ENCODE measurements at regions not wholly inside any gene's neighbourhood (a gene's known extent, or its start where the extent isn't known, plus 50 kb on each side); places are given as distances from the start of the nearest gene placed in this dataset.

DNA sequence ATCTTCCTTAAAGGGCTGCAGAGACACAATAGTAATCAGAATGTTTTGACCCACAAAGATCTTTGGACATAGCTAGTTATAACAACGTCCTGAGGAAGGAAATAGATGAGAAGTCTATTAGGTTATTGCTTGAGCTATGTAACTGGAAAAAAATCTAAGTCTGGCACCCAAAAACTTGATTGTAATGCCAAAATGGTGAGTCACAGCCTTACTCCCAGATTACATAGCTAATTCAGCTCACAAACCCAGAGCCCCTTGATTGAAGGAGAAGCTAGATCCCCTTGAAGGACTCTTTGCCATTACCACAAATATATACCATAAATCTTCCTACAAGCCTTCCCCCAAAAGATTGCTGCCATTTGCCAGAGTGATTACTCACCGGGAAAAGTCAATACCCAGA is 341.8 kb upstream of the KIF2A start:
- Histone ChIP-seq H3K27me3 (no peaks in the 10 kb centered on the region), H3K9me3 (no peaks in the 10 kb centered on the region), H3K36me3 (no peaks in the 10 kb centered on the region), H3K4me3 (no peak overlapping the region), H3K27ac (no peak overlapping the region), H3K4me1 (no peaks in the 10 kb centered on the region)
- no peak for TF ChIP-seq POLR2AphosphoS5 (IDR thresholded peaks at IDR 0.05)
- no peak for TF ChIP-seq EP300 (IDR thresholded peaks at IDR 0.05)
- no peak for TF ChIP-seq POLR2A (IDR thresholded peaks at IDR 0.05)
- TF ChIP-seq, protein P1, sequence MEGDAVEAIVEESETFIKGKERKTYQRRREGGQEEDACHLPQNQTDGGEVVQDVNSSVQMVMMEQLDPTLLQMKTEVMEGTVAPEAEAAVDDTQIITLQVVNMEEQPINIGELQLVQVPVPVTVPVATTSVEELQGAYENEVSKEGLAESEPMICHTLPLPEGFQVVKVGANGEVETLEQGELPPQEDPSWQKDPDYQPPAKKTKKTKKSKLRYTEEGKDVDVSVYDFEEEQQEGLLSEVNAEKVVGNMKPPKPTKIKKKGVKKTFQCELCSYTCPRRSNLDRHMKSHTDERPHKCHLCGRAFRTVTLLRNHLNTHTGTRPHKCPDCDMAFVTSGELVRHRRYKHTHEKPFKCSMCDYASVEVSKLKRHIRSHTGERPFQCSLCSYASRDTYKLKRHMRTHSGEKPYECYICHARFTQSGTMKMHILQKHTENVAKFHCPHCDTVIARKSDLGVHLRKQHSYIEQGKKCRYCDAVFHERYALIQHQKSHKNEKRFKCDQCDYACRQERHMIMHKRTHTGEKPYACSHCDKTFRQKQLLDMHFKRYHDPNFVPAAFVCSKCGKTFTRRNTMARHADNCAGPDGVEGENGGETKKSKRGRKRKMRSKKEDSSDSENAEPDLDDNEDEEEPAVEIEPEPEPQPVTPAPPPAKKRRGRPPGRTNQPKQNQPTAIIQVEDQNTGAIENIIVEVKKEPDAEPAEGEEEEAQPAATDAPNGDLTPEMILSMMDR (IDR thresholded peaks at IDR 0.05): no peak
- WGBS, 2 donors: 72 to 81% methylated on average over 2 of the region's 2 CpGs
- intact Hi-C loops (cut with DNase I): no loop called here
- no peak for DNase-seq

DNA sequence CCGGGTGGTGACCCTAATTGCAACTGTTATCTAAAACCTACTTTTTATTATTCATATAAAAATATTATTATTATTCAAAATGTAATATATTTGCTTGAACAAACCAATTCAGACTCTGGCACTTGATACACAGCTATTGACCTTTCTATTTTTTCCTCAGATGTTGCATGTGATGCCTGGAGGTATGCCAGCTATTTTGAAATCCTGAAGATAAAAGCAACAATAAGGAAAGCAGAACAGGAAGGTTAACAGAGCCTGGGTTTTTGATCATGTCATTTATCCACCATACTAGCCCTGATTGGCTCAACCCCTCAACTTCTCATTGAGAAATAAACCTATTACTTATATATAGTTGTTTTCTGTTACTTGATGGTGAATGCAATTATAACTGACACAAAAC is 340.9 kb upstream of the KIF2A start:
- H3K27ac ChIP-seq: no peak overlapping the region
- no peak overlapping the region for H3K4me3 ChIP-seq
- H3K27me3 ChIP-seq: no peaks in the 10 kb centered on the region
- no peak for TF ChIP-seq POLR2A (IDR thresholded peaks at IDR 0.05)
- no peak for TF ChIP-seq EP300 (IDR thresholded peaks at IDR 0.05)
- TF ChIP-seq POLR2AphosphoS5 (IDR thresholded peaks at IDR 0.05): no peak
- TF ChIP-seq, protein P1 (IDR thresholded peaks at IDR 0.05): no peak
- no peaks in the 10 kb centered on the region for H3K36me3 ChIP-seq
- DNase-seq: no peak
- no peaks in the 10 kb centered on the region for H3K4me1 ChIP-seq
- intact Hi-C loops (cut with DNase I): no loop called here
- 18 to 75% methylated on average over 1 of the region's 1 CpG for WGBS, 2 donors
- H3K9me3 ChIP-seq: no peaks in the 10 kb centered on the region

DNA sequence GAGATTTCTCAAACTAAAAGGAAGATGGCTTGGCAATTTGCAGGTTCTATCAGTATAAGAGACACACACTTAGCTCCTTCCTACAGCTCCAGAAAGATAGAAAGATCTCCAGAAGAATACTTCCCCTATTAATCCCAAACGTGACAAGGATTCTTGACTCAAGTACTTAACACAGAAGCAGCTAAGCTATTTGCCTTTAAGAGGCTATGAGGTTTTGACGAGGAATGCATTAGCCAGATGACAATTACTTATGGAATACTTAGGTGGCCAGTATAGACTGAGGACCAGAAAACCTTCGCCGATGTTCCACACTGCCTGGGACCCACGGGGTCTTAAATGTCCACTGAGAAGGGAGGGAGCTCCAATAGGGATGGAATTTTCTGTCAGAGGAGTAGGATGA is 340.5 kb upstream of the KIF2A start:
- Histone ChIP-seq H3K4me1 (no peaks in the 10 kb centered on the region), H3K36me3 (no peaks in the 10 kb centered on the region), H3K9me3 (no peaks in the 10 kb centered on the region), H3K4me3 (no peak overlapping the region), H3K27me3 (no peaks in the 10 kb centered on the region), H3K27ac (no peak overlapping the region)
- 76 to 84% methylated on average over 5 of the region's 5 CpGs for WGBS, 2 donors
- no peak for DNase-seq
- intact Hi-C loops (cut with DNase I): no loop called here
- TF ChIP-seq EP300 (IDR thresholded peaks at IDR 0.05) (no peak), POLR2AphosphoS5 (IDR thresholded peaks at IDR 0.05) (no peak), POLR2A (IDR thresholded peaks at IDR 0.05) (no peak)
- TF ChIP-seq, protein P1 (IDR thresholded peaks at IDR 0.05): no peak

- intact Hi-C loops (cut with DNase I): no loop called here
- Histone ChIP-seq H3K4me1 (no peaks in the 10 kb centered on the region), H3K4me3 (no peak overlapping the region), H3K9me3 (no peaks in the 10 kb centered on the region), H3K27me3 (no peaks in the 10 kb centered on the region), H3K27ac (no peak overlapping the region), H3K36me3 (no peaks in the 10 kb centered on the region)
- DNase-seq: no peak
- TF ChIP-seq EP300 (IDR thresholded peaks at IDR 0.05): no peak
- no peak for TF ChIP-seq POLR2AphosphoS5 (IDR thresholded peaks at IDR 0.05)
- no peak for TF ChIP-seq POLR2A (IDR thresholded peaks at IDR 0.05)
- TF ChIP-seq, protein P1 (IDR thresholded peaks at IDR 0.05): no peak
- WGBS, 2 donors: 9 to 21% methylated on average over 1 of the region's 1 CpG
Measured at GRCh38 chr5:61966296-61966955, 339.6 kb upstream of the KIF2A start.

- no peaks in the 10 kb centered on the region for H3K36me3 ChIP-seq
- DNase-seq: no peak
- intact Hi-C loops (cut with DNase I): no loop called here
- H3K27me3 ChIP-seq: no peaks in the 10 kb centered on the region
- H3K4me3 ChIP-seq: no peak overlapping the region
- WGBS, 2 donors: 73 to 75% methylated on average over 8 of the region's 8 CpGs
- TF ChIP-seq EP300 (IDR thresholded peaks at IDR 0.05) (no peak), POLR2A (IDR thresholded peaks at IDR 0.05) (no peak), POLR2AphosphoS5 (IDR thresholded peaks at IDR 0.05) (no peak)
- TF ChIP-seq, protein P1 (IDR thresholded peaks at IDR 0.05): no peak
- H3K4me1 ChIP-seq: no peaks in the 10 kb centered on the region
- H3K9me3 ChIP-seq: no peaks in the 10 kb centered on the region
- H3K27ac ChIP-seq: no peak overlapping the region
Measured at GRCh38 chr5:61966997-61967396, 339.0 kb upstream of the KIF2A start.

All from sigmoid colon (tissue), 6 donors.